ENCODE measurements at regions not wholly inside any gene's neighbourhood (a gene's known extent, or its start where the extent isn't known, plus 50 kb on each side); places are given as distances from the start of the nearest gene placed in this dataset.
A peak's percentile ranks its signal among the peaks of the same experiment; 100 is the strongest.
"Not testable (repeated sequence)": the region's sequence is repeated elsewhere in the genome, so short reads cannot be mapped to it uniquely, and the experiment has no call there.

DNA sequence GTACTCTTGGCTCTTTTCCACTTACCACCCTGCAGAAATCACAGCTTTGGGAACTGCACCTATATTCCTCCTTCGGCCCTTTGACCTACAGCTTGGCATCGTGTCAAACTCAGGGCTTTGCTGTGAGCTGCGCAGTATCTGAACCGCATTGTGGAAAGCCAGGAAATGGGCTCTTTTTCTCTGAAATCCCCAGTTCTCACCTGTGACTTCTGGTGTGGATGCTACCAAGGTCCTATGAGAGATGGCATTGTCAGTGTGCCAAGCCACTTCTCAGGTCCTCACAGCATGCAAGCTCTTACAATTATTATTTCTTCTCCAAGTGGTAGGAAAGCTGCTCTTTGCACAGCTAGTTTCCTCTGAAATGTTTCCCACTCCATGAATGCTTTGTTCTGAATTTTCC lies 450.6 kb upstream of the TBL1XR1 start:
- DNase-seq: no peak

DNA sequence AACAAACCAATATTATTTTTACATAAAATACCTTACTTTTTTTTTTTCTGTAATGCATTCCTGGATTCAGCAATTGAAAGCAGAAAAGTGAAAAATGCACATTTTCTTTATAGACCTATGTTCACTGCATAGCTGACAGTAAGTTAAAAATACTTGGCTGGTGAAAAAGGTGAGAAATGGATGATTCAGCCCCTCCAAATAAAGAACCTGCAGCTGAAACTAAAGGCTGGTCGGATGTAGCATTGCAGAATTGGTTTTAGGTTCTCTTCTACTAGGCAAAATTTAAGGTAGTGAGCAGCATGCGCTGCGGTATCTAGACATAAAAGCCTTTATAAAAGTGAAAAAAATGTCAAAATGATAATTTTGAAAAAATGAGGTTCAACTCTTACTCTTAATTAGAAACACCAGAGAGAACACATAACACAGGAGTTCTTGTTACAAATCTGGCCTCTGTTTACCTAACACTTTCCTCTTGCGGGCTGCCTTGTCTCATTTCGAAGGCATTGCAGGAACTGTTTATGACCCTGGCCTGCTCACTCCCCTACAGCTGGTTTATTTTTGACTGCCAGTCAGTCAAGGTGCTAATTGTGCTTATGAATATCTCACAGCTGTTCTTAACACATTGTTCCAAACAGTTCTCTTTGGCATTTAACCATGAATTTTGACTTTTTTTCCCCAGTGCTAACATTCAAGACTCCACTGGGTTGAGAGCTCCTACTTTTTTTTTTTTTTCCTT lies 455.4 kb upstream of the TBL1XR1 start:
- peak in 5 of 56 donors; percentile 5 to 25 (median 9) for DNase-seq

DNA sequence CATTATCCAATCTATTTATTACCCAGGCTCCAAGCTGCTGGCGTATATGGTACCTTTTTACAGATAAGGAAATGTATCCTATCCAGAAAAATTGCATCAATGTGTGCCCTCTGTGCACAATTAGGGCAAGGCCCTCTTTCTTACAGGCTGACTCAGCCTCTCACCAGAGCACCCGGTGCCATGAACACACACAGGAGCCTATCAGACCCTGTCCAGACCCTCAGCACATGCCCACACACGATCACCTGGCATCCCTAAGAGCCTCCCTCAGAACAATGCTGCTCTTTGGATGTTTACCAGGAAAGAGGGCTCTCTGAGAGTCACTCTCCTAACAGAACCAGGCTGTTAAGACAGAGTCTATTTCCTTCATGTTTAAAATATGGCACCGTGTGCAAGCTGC lies 460.0 kb upstream of the TBL1XR1 start:
- no peak for DNase-seq

DNA sequence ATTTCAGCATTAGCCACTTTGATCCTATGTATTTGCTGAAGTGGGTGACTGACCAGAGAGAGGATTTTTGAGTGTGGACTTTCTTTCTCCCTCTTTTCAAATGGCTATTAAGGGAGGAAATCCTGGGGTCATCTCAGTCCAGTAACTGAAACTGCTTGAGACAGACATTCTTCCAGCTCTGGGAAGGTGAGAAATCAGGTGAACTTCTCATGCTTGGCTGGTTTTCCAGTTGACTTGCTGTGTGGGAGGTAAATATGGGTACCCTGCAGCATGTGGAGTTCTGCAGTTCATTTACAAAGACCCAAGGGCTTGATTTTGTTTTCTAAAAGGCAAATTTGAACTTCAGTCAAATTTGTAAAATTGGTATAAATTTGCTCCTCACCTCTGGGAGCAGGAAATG lies 461.1 kb upstream of the TBL1XR1 start:
- no peak for DNase-seq

DNA sequence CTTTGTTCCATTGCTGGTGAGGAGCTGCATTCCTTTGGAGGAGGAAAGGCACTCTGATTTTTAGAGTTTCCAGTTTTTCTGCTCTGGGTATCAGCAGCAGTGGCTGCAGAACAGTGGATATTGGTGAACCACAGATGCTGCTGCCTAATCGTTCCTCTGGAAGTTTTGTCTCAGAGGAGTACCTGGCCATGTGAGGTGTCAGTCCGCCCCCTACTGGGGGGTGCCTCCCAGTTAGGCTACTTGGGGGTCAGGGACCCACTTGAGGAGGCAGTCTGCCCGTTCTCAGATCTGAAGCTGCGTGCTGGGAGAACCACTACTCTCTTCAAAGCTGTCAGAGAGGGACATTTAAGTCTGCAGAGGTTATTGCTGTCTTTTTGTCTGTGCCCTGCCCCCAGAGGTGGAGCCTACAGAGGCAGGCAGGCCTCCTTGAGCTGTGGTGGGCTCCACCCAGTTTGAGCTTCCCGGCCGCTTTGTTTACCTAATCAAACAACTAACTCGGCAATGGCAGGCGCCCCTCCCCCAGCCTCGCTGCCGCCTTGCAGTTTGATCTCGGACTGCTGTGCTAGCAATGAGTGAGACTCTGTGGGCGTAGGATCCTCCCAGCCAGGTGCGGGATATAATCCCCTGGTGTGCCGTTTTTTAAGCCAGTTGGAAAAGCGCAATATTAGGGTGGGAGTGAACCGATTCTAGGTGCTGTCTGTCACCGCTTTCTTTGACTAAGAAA lies 467.3 kb upstream of the TBL1XR1 start:
- not testable (repeated sequence) for DNase-seq

DNA sequence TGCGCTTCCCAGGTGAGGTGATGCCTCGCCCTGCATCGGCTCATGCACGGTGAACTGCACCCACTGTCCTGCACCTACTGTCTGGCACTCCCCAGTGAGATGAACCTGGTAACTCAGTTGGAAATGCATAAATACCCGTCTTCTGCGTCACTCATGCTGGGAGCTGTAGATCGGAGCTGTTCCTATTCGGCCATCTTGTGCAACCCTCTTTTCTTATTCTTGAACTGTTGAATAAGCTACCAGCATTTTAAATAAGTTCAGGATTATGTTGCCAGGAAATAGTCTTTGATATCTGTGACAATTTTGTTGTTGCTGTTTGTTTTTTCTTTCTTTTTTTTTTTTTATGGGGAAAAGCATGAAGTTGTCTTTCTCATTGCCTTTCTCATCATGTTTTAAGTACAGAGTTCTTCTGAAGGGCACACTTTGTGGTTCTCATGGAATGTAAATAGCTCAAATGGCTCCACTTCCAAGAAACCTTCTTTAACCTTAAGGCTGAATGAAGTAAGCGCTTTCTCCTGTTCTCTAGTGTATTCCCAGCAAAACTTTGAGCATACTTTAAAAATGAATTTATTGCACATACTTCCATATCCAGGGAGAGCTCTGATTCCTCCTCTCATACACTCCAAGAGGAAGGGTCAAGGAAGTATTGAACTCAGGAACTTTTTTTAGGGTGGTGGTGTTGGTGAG lies 468.0 kb upstream of the TBL1XR1 start:
- DNase-seq: no peak

DNA sequence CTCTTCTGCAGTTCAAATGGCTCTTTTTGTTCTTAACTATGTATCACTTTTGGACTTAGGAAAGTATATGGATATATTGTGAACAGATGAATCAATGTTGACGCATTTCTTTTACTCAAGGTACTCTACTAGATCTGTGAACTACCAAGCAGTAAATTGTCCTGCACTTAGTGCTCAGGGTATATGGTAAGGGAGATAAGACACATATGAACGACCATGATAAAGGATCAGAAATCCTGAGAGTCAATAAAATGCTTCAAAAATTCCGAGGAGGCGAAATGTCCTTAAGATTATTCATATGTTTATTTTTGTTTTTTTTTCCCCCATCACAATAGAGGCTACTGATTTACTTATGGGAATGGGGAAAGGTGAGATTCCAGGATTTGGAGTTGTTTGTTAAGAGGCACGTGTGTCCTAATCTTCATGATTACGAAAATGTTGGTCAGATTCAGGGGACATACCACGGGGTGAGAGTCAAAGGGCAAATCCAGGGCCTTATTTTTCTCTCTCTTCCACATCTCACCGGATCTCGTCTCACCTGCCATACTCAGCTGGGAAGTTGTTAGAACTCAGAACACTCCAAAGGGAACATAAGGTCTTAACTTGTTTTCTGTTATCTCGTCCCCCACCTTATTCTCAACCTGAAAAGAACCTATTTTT lies 475.1 kb upstream of the TBL1XR1 start:
- no peak for DNase-seq

DNA sequence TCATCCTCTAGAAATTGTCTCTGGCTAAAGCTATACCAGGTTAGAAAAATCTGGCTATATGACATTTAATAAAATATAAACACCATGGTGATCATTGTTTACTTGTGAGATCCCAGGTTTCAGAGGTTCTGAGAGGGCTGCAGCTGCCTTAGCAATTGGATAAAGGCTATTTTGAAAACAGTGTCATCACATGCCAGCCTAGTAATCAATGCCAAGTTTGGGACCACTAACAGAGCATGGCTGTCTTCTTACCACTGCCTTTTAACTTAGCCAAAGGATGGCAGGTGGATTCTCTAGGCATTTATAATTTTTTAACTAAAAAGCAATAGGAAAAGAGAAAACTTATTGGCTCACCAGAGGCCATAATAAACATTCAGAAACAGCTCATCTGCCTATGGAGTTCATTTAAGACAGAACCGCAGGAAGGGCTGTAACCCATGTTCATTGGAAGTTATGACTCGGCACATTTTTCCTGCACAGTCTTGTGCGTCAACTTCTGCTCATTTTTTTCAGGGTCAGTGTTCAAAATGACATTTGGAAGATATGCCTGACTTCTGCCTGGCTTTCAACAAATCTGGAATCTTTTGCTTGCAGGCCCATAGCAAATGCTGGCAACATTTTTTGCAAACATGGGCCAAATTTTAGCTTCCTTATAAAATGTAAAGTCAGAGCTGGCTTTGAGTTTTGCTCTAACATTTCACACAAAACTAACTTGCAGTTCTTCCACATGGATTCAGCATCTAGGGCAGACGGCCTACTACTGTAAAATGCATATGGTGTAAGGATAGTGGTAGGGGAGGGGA lies 476.0 kb upstream of the TBL1XR1 start:
- DNase-seq: peak in 1 of 56 donors; percentile 36

DNA sequence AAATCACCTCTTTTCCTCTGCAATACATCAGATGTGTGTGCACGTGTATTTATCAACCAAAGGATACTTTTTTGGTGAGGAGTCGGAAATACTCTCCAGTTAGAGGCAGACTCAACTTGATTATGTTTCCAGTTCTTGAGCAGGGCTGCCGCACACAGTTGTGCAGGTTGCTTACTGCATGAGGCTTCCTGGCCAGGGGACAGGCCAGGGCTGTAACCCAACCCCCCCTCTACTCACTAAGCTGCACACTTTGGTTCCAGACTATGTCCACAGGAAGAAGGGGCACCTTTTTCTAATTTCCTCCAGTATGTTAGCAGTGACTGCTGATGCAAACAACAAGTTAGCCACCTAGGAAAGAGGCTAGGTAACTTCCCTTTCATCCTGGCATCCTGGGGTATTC lies 476.9 kb upstream of the TBL1XR1 start:
- no peak for DNase-seq

DNA sequence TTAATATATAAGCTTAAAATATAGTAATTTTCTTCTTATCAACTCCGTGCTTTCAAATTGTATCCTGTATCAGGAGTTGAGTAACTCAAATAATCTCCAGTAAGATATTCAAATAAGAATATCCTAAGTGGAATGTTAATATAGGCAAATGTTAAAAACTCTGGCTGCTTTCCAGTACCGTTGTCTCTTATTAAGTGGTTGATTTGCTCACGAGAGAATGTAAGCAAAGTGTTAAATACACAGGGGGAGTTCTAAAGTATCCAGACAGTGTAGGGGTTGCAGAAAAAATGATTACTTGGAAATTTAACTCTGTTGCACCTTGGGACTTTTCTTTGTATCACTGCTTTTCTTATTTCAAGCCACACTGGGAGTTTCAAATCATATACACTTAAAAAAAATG lies 478.9 kb upstream of the TBL1XR1 start:
- DNase-seq: no peak

DNA sequence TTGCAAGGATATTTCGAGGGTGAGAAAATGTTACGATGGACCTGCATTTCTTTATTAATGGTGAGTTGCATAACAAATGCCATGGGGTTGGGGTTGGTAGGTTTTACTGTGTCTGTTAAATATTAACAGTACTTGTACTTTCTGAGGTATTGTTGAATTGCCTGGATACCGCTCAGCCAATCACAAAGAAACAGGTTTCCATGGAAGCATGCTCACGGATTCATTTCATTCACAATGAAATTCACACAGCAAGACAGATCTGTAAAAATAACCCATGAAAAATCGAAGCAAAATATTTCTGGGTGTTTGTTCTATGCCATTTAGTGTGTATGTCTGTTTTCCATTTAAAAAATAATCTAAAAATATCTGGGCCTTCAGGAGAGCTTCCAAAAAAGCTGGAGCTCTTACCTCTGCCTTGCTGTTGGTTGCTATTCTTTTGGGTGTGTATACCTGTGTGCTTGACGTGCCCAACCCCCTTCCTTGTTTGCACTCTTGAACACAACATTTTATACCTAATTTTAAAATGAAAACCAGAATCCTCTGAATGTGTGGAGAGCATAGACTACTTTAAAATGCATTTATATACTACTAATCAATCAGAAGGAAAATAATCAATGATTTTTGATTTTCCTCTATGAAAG lies 479.8 kb upstream of the TBL1XR1 start:
- DNase-seq: peak in 21 of 56 donors; percentile 2 to 76 (median 26)

DNA sequence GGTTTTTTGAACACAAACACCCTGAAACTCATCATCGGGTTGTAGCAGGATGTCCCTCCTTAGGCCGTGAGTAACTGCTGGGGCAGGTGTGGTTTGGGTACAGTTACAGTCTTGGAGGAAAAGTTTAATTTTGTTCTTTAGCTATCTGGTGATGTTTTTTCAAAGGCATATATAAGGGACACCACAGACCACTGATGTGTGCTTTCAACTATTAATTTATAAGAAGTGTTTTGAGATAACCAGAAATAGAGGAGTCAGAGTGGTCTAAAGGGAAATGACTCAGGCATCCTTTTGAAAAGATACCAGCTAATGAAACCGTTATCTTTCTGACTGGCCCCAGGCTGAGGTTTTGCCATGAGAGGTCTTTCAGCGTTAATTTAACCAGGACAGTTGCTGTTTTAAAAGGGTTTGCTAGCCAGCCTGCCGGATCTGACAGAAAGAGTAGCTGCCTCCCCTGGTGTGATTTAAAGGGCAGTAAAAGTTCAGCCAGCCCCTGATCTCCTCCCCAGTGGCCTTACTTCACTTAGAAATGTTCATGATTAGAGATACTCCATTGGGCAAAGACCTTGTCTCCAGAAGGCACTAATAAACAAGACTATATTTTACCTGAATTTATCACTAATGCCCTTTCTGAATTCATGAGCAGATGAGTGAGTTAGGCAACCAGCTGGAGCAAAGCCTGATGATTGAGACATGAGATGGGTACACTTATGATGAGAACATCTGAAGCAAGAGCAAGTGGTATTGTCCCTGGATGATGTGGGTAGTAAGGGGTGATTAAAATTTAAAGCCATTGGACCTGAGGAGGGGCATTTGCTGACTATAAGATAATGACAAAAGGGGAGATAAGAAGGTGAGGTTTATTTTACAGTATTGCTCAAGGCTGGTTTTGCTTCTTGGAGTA lies 482.5 kb upstream of the TBL1XR1 start:
- DNase-seq: no peak

DNA sequence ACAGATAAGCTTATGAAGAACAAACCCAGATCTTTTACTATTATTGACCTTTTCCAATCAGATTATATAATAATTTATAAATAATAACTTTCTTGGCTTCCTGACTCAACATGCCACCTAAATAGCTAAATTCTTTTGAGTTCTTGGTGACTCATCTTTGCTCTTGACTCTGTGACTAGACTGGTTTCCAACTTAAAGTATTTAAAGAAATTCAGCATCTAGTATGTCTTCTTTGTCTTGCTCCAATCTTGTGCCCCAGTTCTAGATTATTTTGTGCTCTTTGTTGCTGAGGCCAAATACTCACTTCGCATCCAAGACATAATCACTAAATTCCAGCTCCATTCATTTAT lies 483.2 kb upstream of the TBL1XR1 start:
- DNase-seq: no peak

DNA sequence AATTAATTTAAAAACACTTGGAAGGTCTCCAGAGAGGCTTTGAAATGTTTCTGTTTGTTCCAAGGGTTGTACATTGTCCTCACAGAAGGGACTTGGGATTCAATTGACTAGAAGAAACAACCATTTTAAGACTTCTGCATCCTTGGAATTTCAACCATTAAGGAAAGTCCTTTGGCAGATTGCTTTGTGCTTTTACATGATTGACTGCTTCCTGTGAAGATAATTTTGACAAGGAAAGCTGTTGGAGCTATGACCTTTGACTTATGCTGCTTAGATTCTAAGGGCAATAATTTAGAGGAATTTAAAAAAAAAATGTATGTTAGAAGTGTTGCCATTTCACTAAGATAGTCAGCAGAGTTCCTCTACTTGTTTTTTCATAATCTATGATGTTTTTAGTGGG lies 483.9 kb upstream of the TBL1XR1 start:
- DNase-seq: no peak

DNA sequence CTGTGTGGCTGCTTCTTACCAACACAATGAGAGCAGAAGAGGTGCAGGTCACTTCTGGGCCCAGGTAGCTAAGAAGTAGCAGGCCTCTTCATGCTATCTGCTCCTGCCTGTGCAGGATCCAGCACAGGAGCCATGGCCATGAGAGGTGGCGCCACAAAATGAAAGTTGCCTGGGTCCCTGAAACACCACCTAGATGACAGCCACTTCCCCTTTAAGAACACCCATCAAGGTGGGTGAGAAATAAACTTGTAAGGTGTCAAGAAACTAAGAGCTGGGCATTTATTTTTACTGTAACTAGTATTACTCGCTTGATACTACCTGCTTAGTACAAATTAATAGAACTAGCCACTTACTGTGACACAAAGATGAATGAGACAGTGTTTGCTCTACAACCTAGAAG lies 484.6 kb upstream of the TBL1XR1 start:
- DNase-seq: no peak

DNA sequence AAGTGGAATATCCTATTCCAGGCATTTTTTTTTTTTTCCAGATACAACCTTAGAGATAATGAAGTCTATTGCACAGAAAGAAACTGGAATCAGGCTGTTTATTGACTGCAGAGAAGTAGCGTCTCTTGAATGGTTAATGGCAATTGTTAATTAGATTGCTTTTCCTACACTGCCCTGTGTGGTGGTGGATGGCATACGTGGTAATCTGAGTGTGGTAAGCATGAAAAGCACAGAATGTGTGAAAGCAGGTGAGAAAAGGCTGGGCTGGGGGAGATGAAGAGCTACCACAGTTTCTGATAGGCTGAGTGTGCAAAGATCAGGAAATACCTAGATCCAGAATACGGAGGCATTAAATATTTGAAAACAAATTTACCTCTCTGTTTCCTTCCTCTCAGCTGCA lies 486.3 kb upstream of the TBL1XR1 start:
- no peak for DNase-seq

DNA sequence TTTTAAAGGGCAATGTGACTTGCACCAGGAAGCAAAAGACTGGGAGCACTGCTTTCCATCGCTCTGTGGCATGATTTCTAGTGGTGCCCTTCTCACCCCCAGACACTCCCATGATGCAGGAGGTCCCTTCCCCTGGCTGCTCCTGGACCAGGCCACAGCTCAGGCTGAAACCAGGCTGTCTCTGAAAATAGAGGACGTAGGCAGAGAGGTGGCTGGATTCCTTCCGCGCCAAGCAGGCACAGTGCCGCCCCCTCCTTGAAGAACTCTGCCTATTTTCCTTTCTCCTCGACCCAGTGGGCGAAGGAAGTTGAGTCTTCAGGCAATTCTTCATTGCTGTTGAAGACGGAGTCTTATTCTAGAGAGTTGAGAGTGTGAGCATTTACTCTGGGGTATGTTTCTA lies 489.4 kb upstream of the TBL1XR1 start:
- no peak for DNase-seq

DNA sequence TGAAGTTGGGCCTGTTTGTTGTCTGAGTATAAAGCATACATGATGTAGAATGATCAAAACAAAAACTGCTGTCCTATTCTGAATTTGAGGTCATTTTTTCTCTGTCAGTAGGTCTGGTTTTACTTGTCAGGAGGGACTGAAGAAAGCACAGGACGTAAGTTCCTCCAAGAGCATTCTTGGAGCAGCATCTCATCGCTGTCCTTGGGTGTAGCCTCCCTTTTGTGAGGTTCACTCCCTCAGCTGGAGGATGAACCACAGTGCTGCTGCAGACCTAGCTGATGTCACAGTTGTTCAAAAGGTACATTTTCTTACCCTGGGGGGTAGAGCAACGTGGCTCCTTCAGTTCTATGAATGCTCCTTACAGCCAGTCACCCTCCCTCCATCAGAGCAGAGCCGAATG lies 490.0 kb upstream of the TBL1XR1 start:
- peak in 1 of 56 donors; percentile 8 for DNase-seq

DNA sequence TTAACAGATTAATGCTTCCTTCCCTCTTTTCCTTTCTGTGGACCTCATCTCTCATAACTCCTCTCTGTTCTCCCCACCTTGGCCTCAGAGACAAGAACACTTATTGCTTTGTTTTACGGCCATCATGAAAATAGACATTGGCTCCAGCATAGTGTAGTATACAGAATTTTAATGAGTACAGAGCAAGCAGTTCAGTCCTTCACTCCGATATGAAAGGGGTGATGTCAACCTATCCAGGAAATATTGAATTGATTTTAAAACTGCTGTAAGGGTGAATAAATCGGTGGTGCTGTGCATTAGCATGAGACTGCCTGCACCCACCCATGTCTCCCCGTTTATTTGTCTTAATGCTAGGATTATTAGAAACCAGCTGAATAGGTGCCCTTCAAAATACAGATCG lies 490.9 kb upstream of the TBL1XR1 start:
- no peak for DNase-seq

DNA sequence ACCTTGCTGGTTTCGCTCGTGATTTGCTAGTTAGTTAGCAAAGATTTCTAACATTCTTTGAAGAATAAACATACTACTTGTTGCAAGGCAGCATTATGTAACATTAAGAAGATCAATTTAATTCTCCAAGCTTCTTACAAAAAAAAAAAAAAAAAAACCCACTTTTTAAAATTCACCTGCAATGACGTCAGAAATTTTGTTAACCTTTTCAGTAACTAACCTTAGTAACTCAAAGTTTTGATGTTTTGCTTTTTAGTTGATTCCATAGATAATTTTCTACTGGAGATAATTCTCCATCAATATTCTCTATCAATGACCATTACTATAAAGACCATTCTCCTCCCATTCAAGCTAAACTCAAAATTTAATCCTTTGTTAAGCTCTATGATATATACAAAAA lies 491.8 kb upstream of the TBL1XR1 start:
- DNase-seq: no peak
